ENCODE measurements at regions not wholly inside any gene's neighbourhood (a gene's known extent, or its start where the extent isn't known, plus 50 kb on each side); places are given as distances from the start of the nearest gene placed in this dataset.

DNA sequence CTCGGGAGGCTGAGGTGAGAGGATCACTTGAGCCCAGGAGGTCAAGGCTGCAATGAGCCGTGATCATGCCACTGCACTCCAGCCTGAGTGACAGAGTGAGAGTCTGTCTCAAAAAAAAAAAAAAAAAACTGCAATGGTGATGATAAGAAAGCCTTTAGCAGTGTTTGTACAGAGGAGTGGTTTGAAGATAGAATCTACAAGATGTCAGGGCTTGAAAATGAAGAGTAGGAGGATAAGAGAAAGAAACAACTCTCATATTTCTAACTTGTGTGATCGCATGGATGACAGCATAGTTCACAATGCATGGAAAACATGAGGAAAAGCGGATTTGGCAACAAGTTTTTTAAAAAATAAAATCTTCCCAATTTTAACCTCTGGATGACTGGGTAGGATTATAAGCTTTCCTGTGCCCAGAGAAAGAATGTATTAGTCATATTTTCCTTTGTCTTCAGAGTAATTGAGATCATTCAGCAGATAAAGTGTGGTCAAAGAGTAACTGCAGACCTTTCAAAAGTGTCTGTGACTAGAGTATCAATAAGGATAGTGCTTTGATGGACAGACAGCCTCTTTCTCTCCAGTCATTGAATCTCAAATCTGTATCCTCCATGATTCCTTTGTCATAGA is 328.1 kb downstream of the CASP12 start:
- TF ChIP-seq TEAD4 (IDR thresholded peaks at IDR 0.05) (no peak), RAD21 (IDR thresholded peaks at IDR 0.05; ENCODE audit: low read depth) (no peak), EP300 (IDR thresholded peaks at IDR 0.05; ENCODE audit: borderline replicate concordance) (no peak), CREB1 (IDR thresholded peaks at IDR 0.05; ENCODE audit: low read depth) (no peak), NFIC (IDR thresholded peaks at IDR 0.05) (no peak), FOXM1 (IDR thresholded peaks at IDR 0.05; ENCODE audit: borderline replicate concordance, low read depth) (no peak), ZBTB7A (IDR thresholded peaks at IDR 0.05; ENCODE audit: low read depth) (no peak), TCF12 (IDR thresholded peaks at IDR 0.05; ENCODE audit: low read depth) (no peak), YY1 (IDR thresholded peaks at IDR 0.05; ENCODE audit: low read depth) (no peak), TAF1 (IDR thresholded peaks at IDR 0.05; ENCODE audit: low read depth) (no peak)
- TF ChIP-seq, protein P1, sequence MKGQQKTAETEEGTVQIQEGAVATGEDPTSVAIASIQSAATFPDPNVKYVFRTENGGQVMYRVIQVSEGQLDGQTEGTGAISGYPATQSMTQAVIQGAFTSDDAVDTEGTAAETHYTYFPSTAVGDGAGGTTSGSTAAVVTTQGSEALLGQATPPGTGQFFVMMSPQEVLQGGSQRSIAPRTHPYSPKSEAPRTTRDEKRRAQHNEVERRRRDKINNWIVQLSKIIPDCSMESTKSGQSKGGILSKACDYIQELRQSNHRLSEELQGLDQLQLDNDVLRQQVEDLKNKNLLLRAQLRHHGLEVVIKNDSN (IDR thresholded peaks at IDR 0.05): no peak
- TF ChIP-seq, protein P2, sequence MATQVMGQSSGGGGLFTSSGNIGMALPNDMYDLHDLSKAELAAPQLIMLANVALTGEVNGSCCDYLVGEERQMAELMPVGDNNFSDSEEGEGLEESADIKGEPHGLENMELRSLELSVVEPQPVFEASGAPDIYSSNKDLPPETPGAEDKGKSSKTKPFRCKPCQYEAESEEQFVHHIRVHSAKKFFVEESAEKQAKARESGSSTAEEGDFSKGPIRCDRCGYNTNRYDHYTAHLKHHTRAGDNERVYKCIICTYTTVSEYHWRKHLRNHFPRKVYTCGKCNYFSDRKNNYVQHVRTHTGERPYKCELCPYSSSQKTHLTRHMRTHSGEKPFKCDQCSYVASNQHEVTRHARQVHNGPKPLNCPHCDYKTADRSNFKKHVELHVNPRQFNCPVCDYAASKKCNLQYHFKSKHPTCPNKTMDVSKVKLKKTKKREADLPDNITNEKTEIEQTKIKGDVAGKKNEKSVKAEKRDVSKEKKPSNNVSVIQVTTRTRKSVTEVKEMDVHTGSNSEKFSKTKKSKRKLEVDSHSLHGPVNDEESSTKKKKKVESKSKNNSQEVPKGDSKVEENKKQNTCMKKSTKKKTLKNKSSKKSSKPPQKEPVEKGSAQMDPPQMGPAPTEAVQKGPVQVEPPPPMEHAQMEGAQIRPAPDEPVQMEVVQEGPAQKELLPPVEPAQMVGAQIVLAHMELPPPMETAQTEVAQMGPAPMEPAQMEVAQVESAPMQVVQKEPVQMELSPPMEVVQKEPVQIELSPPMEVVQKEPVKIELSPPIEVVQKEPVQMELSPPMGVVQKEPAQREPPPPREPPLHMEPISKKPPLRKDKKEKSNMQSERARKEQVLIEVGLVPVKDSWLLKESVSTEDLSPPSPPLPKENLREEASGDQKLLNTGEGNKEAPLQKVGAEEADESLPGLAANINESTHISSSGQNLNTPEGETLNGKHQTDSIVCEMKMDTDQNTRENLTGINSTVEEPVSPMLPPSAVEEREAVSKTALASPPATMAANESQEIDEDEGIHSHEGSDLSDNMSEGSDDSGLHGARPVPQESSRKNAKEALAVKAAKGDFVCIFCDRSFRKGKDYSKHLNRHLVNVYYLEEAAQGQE (IDR thresholded peaks at IDR 0.05; ENCODE audit: low read depth): no peak
- TF ChIP-seq, protein P3, sequence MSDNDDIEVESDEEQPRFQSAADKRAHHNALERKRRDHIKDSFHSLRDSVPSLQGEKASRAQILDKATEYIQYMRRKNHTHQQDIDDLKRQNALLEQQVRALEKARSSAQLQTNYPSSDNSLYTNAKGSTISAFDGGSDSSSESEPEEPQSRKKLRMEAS (IDR thresholded peaks at IDR 0.05): no peak

DNA sequence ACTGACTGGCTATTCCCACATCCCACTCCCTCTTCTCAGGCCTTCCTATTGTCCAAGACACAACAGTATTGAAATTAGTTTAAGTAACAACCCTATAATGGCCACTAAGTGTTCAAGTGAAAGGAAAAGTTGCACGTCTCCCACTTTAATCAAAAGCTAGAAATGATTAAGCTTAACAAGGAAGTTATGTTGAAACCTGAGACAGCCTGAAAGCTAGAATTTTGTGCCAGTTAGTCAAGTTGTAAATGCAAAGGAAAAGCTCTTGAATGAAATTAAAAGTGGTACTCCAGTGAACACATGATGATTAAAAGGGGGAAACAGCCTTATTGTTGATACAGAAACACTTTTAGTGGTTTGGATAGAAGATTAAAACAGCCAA is 332.7 kb downstream of the CASP12 start:
- no peak for TF ChIP-seq RAD21 (IDR thresholded peaks at IDR 0.05; ENCODE audit: low read depth)
- TF ChIP-seq TCF12 (IDR thresholded peaks at IDR 0.05; ENCODE audit: low read depth): no peak
- no peak for TF ChIP-seq EP300 (IDR thresholded peaks at IDR 0.05; ENCODE audit: borderline replicate concordance)
- TF ChIP-seq CEBPB (IDR thresholded peaks at IDR 0.05): no peak
- TF ChIP-seq TAF1 (IDR thresholded peaks at IDR 0.05; ENCODE audit: low read depth): no peak

DNA sequence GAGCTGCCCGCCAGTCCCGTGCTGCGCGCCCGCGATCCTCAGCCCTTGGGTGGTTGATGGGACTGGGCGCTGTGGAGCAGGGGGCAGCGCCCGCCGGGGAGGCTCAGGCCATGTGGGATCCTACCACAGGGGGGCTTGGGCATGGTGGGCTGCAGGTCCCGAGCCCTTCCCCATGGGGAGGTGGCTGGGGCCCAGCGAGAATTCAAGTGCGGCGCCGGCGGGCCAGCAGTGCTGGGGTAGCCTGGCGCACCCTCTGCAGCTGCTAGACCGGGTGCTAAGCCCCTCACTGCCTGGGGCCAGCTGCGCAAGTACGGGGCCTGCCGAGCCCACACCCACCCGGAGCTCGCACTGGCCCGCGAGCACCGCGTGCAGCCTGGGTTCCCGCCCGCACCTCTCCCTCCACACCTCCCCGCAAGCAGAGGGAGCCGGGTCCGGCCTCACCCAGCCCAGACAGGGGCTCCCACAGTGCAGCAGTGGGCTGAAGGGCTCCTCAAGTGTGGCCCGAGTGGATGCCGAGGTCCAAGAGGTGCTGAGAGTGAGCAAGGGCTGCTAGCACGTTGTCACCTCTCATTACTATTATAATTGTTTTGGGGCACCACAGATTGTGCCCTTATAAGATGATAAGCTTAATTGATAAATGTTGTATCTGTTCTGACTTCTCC is 333.2 kb downstream of the CASP12 start:
- TF ChIP-seq, protein P1 (IDR thresholded peaks at IDR 0.05): no peak
- TF ChIP-seq ZBTB7A (IDR thresholded peaks at IDR 0.05; ENCODE audit: low read depth) (no peak), TCF12 (IDR thresholded peaks at IDR 0.05; ENCODE audit: low read depth) (no peak), TEAD4 (IDR thresholded peaks at IDR 0.05) (no peak), CREB1 (IDR thresholded peaks at IDR 0.05; ENCODE audit: low read depth) (no peak), TAF1 (IDR thresholded peaks at IDR 0.05; ENCODE audit: low read depth) (no peak), EGR1 (IDR thresholded peaks at IDR 0.05) (no peak), FOXM1 (IDR thresholded peaks at IDR 0.05; ENCODE audit: borderline replicate concordance, low read depth) (no peak), NFIC (IDR thresholded peaks at IDR 0.05) (no peak), RAD21 (IDR thresholded peaks at IDR 0.05; ENCODE audit: low read depth) (no peak), EP300 (IDR thresholded peaks at IDR 0.05; ENCODE audit: borderline replicate concordance) (no peak), YY1 (IDR thresholded peaks at IDR 0.05; ENCODE audit: low read depth) (no peak), CEBPB (IDR thresholded peaks at IDR 0.05) (no peak)
- TF ChIP-seq, protein P3 (IDR thresholded peaks at IDR 0.05): no peak
- TF ChIP-seq, protein P2 (IDR thresholded peaks at IDR 0.05; ENCODE audit: low read depth): no peak

DNA sequence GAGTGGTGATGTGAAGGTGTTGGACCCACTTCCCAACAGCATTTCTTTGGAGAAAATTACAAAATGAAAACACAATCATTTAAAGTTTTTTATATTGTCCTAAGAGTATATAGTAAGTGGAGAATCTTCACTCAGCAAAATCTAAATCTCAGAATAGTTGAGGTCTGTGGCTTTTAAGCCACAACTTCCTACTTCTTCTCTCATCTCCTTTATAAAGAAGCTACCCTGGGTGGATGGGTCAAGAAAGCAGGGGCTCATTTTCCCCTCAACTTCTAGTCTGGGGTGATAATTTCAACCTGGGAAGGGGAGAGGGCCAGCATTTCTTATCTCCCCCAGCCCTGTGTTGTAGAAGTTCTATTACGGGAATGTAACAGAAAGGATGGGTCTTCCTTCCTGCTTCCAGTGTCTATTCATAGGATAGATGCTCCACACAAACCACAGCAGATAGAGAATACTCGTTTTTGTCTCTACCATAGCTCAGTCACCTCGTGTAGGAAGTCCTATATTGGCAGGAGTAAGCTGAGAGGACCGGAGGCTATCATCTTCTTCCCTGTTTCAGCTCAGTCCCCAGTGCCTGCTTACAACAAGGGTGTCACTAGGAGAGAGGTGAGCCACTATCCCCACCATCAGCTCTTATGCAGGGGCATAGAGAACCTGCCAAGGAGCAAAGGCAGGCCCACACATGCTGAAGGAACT is 341.5 kb downstream of the CASP12 start:
- TF ChIP-seq CREB1 (IDR thresholded peaks at IDR 0.05; ENCODE audit: low read depth) (no peak), YY1 (IDR thresholded peaks at IDR 0.05; ENCODE audit: low read depth) (no peak), TAF1 (IDR thresholded peaks at IDR 0.05; ENCODE audit: low read depth) (no peak), ZBTB7A (IDR thresholded peaks at IDR 0.05; ENCODE audit: low read depth) (no peak), FOXM1 (IDR thresholded peaks at IDR 0.05; ENCODE audit: borderline replicate concordance, low read depth) (no peak), TEAD4 (IDR thresholded peaks at IDR 0.05) (no peak)

DNA sequence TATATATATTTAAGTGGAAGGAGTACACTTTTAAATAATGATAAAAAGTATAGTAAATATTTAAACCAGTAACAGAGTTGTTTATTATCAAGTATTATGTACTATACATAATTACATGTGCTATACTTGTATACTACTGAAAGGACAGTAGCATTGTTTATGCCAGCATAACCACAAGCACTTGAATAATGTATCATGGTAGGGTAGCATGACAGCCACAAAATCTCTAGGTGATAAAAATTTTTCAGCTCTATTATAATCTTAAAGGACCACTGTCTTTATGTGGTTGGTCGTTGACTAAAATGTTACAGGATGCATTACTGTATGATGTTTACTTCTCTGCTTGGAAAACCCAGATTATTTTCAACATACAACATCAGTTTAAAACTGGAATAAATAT is 349.2 kb downstream of the CASP12 start:
- no peak for TF ChIP-seq EGR1 (IDR thresholded peaks at IDR 0.05)
- TF ChIP-seq, protein P3 (IDR thresholded peaks at IDR 0.05): no peak
- TF ChIP-seq TEAD4 (IDR thresholded peaks at IDR 0.05): no peak
- TF ChIP-seq FOXM1 (IDR thresholded peaks at IDR 0.05; ENCODE audit: borderline replicate concordance, low read depth): no peak
- no peak for TF ChIP-seq RAD21 (IDR thresholded peaks at IDR 0.05; ENCODE audit: low read depth)
- no peak for TF ChIP-seq TCF12 (IDR thresholded peaks at IDR 0.05; ENCODE audit: low read depth)
- TF ChIP-seq, protein P2 (IDR thresholded peaks at IDR 0.05; ENCODE audit: low read depth): no peak
- TF ChIP-seq CREB1 (IDR thresholded peaks at IDR 0.05; ENCODE audit: low read depth): no peak
- no peak for TF ChIP-seq NFIC (IDR thresholded peaks at IDR 0.05)
- TF ChIP-seq, protein P1 (IDR thresholded peaks at IDR 0.05): no peak
- no peak for TF ChIP-seq YY1 (IDR thresholded peaks at IDR 0.05; ENCODE audit: low read depth)
- TF ChIP-seq EP300 (IDR thresholded peaks at IDR 0.05; ENCODE audit: borderline replicate concordance): no peak
- TF ChIP-seq CEBPB (IDR thresholded peaks at IDR 0.05): no peak
- TF ChIP-seq ZBTB7A (IDR thresholded peaks at IDR 0.05; ENCODE audit: low read depth): no peak
- TF ChIP-seq TAF1 (IDR thresholded peaks at IDR 0.05; ENCODE audit: low read depth): no peak
